ENCODE measurements at regions not wholly inside any gene's neighbourhood (a gene's known extent, or its start where the extent isn't known, plus 50 kb on each side); places are given as distances from the start of the nearest gene placed in this dataset.

DNA sequence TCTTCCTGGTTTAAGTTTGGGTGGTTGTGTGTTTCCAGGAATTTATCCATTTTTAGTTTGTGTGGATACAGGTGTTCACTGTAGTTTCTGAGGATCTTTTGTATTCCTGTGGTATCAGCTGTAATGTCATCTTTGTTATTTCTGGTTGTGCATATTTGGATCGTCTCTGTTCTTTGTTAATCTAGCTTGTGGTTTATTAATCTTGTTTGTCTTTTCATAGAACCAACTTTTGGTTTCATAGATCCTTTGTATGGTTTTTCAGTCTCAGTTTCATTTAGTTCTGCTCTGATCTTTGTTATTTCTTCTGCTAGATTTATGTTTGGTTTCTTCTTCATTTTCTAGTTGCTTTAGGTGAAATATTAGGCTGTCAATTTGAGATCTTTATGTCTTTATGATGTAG, 202.4 kb upstream of the ZSWIM2 start:
- TF ChIP-seq POLR2AphosphoS5 (IDR thresholded peaks at IDR 0.05; ENCODE audit: borderline replicate concordance, low read depth, low read length) = no peak
- no peak for TF ChIP-seq EZH2 (IDR thresholded peaks at IDR 0.05)

Data from SK-N-MC (cell line).